ENCODE measurements at regions not wholly inside any gene's neighbourhood (a gene's known extent, or its start where the extent isn't known, plus 50 kb on each side); places are given as distances from the start of the nearest gene placed in this dataset.
"Not testable (repeated sequence)": the region's sequence is repeated elsewhere in the genome, so short reads cannot be mapped to it uniquely, and the experiment has no call there.

- no peaks in the 10 kb centered on the region for H3K27me3 Mint-ChIP-seq (ENCODE audit: insufficient read depth)
- no peak overlapping the region for H3K4me3 Mint-ChIP-seq
- H3K36me3 Mint-ChIP-seq (ENCODE audit: low read depth): no peaks in the 10 kb centered on the region
- no peak overlapping the region for H3K27ac Mint-ChIP-seq
- TF ChIP-seq, protein P1, sequence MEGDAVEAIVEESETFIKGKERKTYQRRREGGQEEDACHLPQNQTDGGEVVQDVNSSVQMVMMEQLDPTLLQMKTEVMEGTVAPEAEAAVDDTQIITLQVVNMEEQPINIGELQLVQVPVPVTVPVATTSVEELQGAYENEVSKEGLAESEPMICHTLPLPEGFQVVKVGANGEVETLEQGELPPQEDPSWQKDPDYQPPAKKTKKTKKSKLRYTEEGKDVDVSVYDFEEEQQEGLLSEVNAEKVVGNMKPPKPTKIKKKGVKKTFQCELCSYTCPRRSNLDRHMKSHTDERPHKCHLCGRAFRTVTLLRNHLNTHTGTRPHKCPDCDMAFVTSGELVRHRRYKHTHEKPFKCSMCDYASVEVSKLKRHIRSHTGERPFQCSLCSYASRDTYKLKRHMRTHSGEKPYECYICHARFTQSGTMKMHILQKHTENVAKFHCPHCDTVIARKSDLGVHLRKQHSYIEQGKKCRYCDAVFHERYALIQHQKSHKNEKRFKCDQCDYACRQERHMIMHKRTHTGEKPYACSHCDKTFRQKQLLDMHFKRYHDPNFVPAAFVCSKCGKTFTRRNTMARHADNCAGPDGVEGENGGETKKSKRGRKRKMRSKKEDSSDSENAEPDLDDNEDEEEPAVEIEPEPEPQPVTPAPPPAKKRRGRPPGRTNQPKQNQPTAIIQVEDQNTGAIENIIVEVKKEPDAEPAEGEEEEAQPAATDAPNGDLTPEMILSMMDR (IDR thresholded peaks at IDR 0.05): no peak
- peaks cover 63% of the 10 kb centered on the region for H3K9me3 Mint-ChIP-seq
- no peaks in the 10 kb centered on the region for H3K4me1 Mint-ChIP-seq (ENCODE audit: low read depth)
- DNase-seq: no peak
Observed at GRCh38 chr15:53033709-53034108, 243.6 kb upstream of the ONECUT1 start.

DNA sequence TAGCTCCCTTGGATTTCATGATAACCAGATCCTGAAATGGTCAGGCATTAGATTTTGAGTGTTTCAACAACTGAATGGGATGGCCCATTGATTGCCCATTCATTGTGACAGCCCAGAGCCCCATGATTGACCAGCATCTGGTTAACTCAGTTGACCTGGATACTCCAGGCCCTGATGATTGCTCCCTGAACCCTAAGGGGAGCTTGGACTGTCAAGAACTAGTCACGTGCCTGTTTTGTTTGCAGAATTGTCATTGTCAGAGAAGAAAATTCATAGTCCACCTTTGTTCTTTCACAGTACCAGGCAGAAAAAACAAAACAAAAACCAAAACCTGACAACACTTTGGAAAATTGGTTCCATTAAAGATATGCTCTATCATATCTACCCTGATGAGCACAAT is 241.3 kb upstream of the ONECUT1 start:
- H3K9me3 Mint-ChIP-seq: peaks cover 55% of the 10 kb centered on the region
- H3K4me3 Mint-ChIP-seq: no peak overlapping the region
- H3K4me1 Mint-ChIP-seq (ENCODE audit: low read depth): no peaks in the 10 kb centered on the region
- H3K27me3 Mint-ChIP-seq (ENCODE audit: insufficient read depth): no peaks in the 10 kb centered on the region; the same call in 1 of the 2 replicates
- no peak overlapping the region for H3K27ac Mint-ChIP-seq
- no peaks in the 10 kb centered on the region for H3K36me3 Mint-ChIP-seq (ENCODE audit: low read depth)
- DNase-seq: no peak
- TF ChIP-seq, protein P1 (IDR thresholded peaks at IDR 0.05): no peak

GRCh38 chr15:53022788-53023187 is 232.7 kb upstream of the ONECUT1 start:
- no peak overlapping the region for H3K27ac Mint-ChIP-seq
- H3K9me3 Mint-ChIP-seq: peaks cover 50% of the 10 kb centered on the region
- no peaks in the 10 kb centered on the region; the same call in 1 of the 2 replicates for H3K27me3 Mint-ChIP-seq (ENCODE audit: insufficient read depth)
- H3K4me3 Mint-ChIP-seq: no peak overlapping the region
- TF ChIP-seq, protein P1 (IDR thresholded peaks at IDR 0.05): no peak
- H3K36me3 Mint-ChIP-seq (ENCODE audit: low read depth): no peaks in the 10 kb centered on the region
- H3K4me1 Mint-ChIP-seq (ENCODE audit: low read depth): no peaks in the 10 kb centered on the region
- DNase-seq: no peak

- Mint-ChIP-seq H3K27me3 (ENCODE audit: insufficient read depth) (no peaks in the 10 kb centered on the region; the same call in 1 of the 2 replicates), H3K9me3 (peaks cover 61% of the 10 kb centered on the region), H3K36me3 (ENCODE audit: low read depth) (no peaks in the 10 kb centered on the region), H3K4me3 (no peak overlapping the region), H3K4me1 (ENCODE audit: low read depth) (no peaks in the 10 kb centered on the region), H3K27ac (no peak overlapping the region)
- DNase-seq: no peak
- TF ChIP-seq, protein P1 (IDR thresholded peaks at IDR 0.05): no peak
Observed at GRCh38 chr15:53013329-53013728, 223.2 kb upstream of the ONECUT1 start.

GRCh38 chr15:53011779-53012178 is 221.6 kb upstream of the ONECUT1 start:
- H3K4me3 Mint-ChIP-seq; H3K27ac Mint-ChIP-seq; H3K4me1 Mint-ChIP-seq (ENCODE audit: low read depth); H3K36me3 Mint-ChIP-seq (ENCODE audit: low read depth); DNase-seq; H3K27me3 Mint-ChIP-seq (ENCODE audit: insufficient read depth): not testable (repeated sequence)
- H3K9me3 Mint-ChIP-seq: peaks cover 52% of the 10 kb centered on the region

DNA sequence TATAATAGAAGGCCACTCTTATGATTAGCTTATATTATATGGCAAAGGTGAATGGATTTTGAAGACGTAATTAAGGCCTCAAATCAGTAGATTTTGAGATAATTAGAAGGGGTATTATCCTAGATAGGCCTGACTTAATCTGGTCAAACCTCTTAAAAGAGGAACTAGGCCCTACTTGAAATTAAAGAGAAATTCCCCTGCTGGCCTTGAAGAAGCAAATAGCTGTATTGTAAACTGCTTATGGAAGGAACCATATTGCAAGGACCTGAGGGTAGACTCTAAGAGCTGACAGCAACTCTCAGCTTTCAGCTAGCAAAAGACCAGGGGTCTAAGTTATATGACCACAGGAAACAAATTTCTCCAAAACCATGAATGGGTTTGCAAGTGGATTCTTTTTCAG is 219.0 kb upstream of the ONECUT1 start:
- no peak overlapping the region for H3K27ac Mint-ChIP-seq
- no peak overlapping the region for H3K4me3 Mint-ChIP-seq
- no peaks in the 10 kb centered on the region for H3K36me3 Mint-ChIP-seq (ENCODE audit: low read depth)
- H3K4me1 Mint-ChIP-seq (ENCODE audit: low read depth): no peaks in the 10 kb centered on the region
- DNase-seq: no peak
- TF ChIP-seq, protein P1 (IDR thresholded peaks at IDR 0.05): no peak
- H3K9me3 Mint-ChIP-seq: peaks cover 54% of the 10 kb centered on the region
- no peaks in the 10 kb centered on the region; the same call in 1 of the 2 replicates for H3K27me3 Mint-ChIP-seq (ENCODE audit: insufficient read depth)
